ENCODE measurements at regions not wholly inside any gene's neighbourhood (a gene's known extent, or its start where the extent isn't known, plus 50 kb on each side); places are given as distances from the start of the nearest gene placed in this dataset.

GRCh38 chr2:36302911-36303310 lies 52.7 kb upstream of the CRIM1 start:
- H3K27me3 ChIP-seq, result no peaks in the 10 kb centered on the region
- H3K4me3 ChIP-seq, result no peak overlapping the region
- no peak overlapping the region for H3K27ac ChIP-seq
- ATAC-seq, result no peak
- 92 to 94% methylated on average over 4 of the region's 4 CpGs for WGBS, 2 donors (ENCODE audit: low coverage in 1 of 2)
- H3K9me3 ChIP-seq, result no peaks in the 10 kb centered on the region
- TF ChIP-seq POLR2AphosphoS5 (IDR thresholded peaks at IDR 0.05), result no peak
- TF ChIP-seq EP300 (IDR thresholded peaks at IDR 0.05), result no peak
- TF ChIP-seq CTCF (IDR thresholded peaks at IDR 0.05), result no peak
- TF ChIP-seq POLR2A (IDR thresholded peaks at IDR 0.05), result no peak
- H3K4me1 ChIP-seq, result no peaks in the 10 kb centered on the region
- no peaks in the 10 kb centered on the region for H3K36me3 ChIP-seq

- Histone ChIP-seq H3K9me3 (no peaks in the 10 kb centered on the region), H3K27me3 (no peaks in the 10 kb centered on the region), H3K27ac (no peak overlapping the region), H3K4me3 (no peak overlapping the region), H3K4me1 (no peaks in the 10 kb centered on the region), H3K36me3 (no peaks in the 10 kb centered on the region)
- no peak for TF ChIP-seq CTCF (IDR thresholded peaks at IDR 0.05)
- TF ChIP-seq POLR2A (IDR thresholded peaks at IDR 0.05), result no peak
- no peak for TF ChIP-seq EP300 (IDR thresholded peaks at IDR 0.05)
- no peak for TF ChIP-seq POLR2AphosphoS5 (IDR thresholded peaks at IDR 0.05)
- 93 to 94% methylated on average over 3 to 4 of the region's 5 CpGs for WGBS, 2 donors (ENCODE audit: low coverage in 1 of 2)
- no peak for ATAC-seq
Observed at GRCh38 chr2:36301843-36302242, 53.7 kb upstream of the CRIM1 start.

GRCh38 chr2:36300697-36301096 lies 54.9 kb upstream of the CRIM1 start:
- no peaks in the 10 kb centered on the region for H3K4me1 ChIP-seq
- no peak for TF ChIP-seq EP300 (IDR thresholded peaks at IDR 0.05)
- TF ChIP-seq POLR2A (IDR thresholded peaks at IDR 0.05), result no peak
- TF ChIP-seq CTCF (IDR thresholded peaks at IDR 0.05), result no peak
- TF ChIP-seq POLR2AphosphoS5 (IDR thresholded peaks at IDR 0.05), result no peak
- H3K27me3 ChIP-seq, result no peaks in the 10 kb centered on the region
- no peak for ATAC-seq
- no peak overlapping the region for H3K4me3 ChIP-seq
- H3K36me3 ChIP-seq, result no peaks in the 10 kb centered on the region
- WGBS, 2 donors (ENCODE audit: low coverage in 1 of 2), result 86 to 100% methylated on average over 1 to 5 of the region's 5 CpGs
- no peak overlapping the region for H3K27ac ChIP-seq
- no peaks in the 10 kb centered on the region for H3K9me3 ChIP-seq

- no peaks in the 10 kb centered on the region for H3K4me1 ChIP-seq
- no peak for TF ChIP-seq POLR2AphosphoS5 (IDR thresholded peaks at IDR 0.05)
- TF ChIP-seq POLR2A (IDR thresholded peaks at IDR 0.05), result no peak
- no peak for TF ChIP-seq EP300 (IDR thresholded peaks at IDR 0.05)
- no peak for TF ChIP-seq CTCF (IDR thresholded peaks at IDR 0.05)
- no peak overlapping the region for H3K27ac ChIP-seq
- no peaks in the 10 kb centered on the region for H3K27me3 ChIP-seq
- no peaks in the 10 kb centered on the region for H3K9me3 ChIP-seq
- H3K4me3 ChIP-seq, result no peak overlapping the region
- no peaks in the 10 kb centered on the region for H3K36me3 ChIP-seq
- WGBS, 2 donors (ENCODE audit: low coverage in 1 of 2), result 61 to 73% methylated on average over 4 of the region's 4 CpGs
- ATAC-seq, result no peak
Observed at GRCh38 chr2:36296798-36297197, 58.8 kb upstream of the CRIM1 start.

- ATAC-seq, result no peak
- H3K4me3 ChIP-seq, result no peak overlapping the region
- H3K27ac ChIP-seq, result no peak overlapping the region
- TF ChIP-seq POLR2AphosphoS5 (IDR thresholded peaks at IDR 0.05), result no peak
- no peaks in the 10 kb centered on the region for H3K27me3 ChIP-seq
- no peaks in the 10 kb centered on the region for H3K4me1 ChIP-seq
- no peaks in the 10 kb centered on the region for H3K36me3 ChIP-seq
- no peaks in the 10 kb centered on the region for H3K9me3 ChIP-seq
- 80 to 94% methylated on average over 2 to 3 of the region's 3 CpGs for WGBS, 2 donors (ENCODE audit: low coverage in 1 of 2)
Observed at GRCh38 chr2:36294316-36294721, 61.3 kb upstream of the CRIM1 start.
